ENCODE measurements at regions not wholly inside any gene's neighbourhood (a gene's known extent, or its start where the extent isn't known, plus 50 kb on each side); places are given as distances from the start of the nearest gene placed in this dataset.
"Not testable (repeated sequence)": the region's sequence is repeated elsewhere in the genome, so short reads cannot be mapped to it uniquely, and the experiment has no call there.

- peak; percentile 74 for DNase-seq
These were observed 96.0 kb downstream of the TMEM17 start for GRCh38 chr2:62410015-62410453.

- no peak for DNase-seq
These were observed 96.6 kb downstream of the TMEM17 start for GRCh38 chr2:62409442-62409841.

- no peak for DNase-seq
These were observed 97.7 kb downstream of the TMEM17 start for GRCh38 chr2:62408241-62408677.

GRCh38 chr2:62407838-62408237, 98.2 kb downstream of the TMEM17 start:
- DNase-seq = no peak

- no peak for DNase-seq
These were observed 98.6 kb downstream of the TMEM17 start for GRCh38 chr2:62407401-62407800.

GRCh38 chr2:62406573-62407043, 99.4 kb downstream of the TMEM17 start:
- DNase-seq = no peak

- DNase-seq = no peak
These were observed 101.1 kb downstream of the TMEM17 start for GRCh38 chr2:62404913-62405312.

- DNase-seq = no peak
These were observed 103.8 kb downstream of the TMEM17 start for GRCh38 chr2:62402156-62402555.

GRCh38 chr2:62398356-62398755, 107.6 kb downstream of the TMEM17 start:
- peak; percentile 70 for DNase-seq

GRCh38 chr2:62396880-62397279, 109.1 kb downstream of the TMEM17 start:
- DNase-seq = no peak

GRCh38 chr2:62393293-62393692, 112.7 kb downstream of the TMEM17 start:
- DNase-seq = no peak

- DNase-seq = no peak
These were observed 114.3 kb downstream of the TMEM17 start for GRCh38 chr2:62391696-62392095.

GRCh38 chr2:62386378-62386777, 119.6 kb downstream of the TMEM17 start:
- DNase-seq = not testable (repeated sequence)

GRCh38 chr2:62383846-62384245, 122.1 kb downstream of the TMEM17 start:
- DNase-seq = peak; percentile 63

- DNase-seq = no peak
These were observed 123.2 kb downstream of the TMEM17 start for GRCh38 chr2:62382757-62383156.

GRCh38 chr2:62382122-62382521, 123.9 kb downstream of the TMEM17 start:
- DNase-seq = peak; percentile 49

- DNase-seq = no peak
These were observed 124.3 kb downstream of the TMEM17 start for GRCh38 chr2:62381656-62382055.

- no peak for DNase-seq
These were observed 126.4 kb downstream of the TMEM17 start for GRCh38 chr2:62379566-62379965.

GRCh38 chr2:62375113-62375420, 130.9 kb downstream of the TMEM17 start:
- no peak for DNase-seq

GRCh38 chr2:62374301-62375112, 131.5 kb downstream of the TMEM17 start:
- no peak for DNase-seq

GRCh38 chr2:62372824-62373223, 133.2 kb downstream of the TMEM17 start:
- DNase-seq = no peak

- DNase-seq = no peak
These were observed 135.4 kb downstream of the TMEM17 start for GRCh38 chr2:62370321-62371250.

- peak; percentile 35 for DNase-seq
These were observed 136.3 kb downstream of the TMEM17 start for GRCh38 chr2:62369541-62370202.

Data from hematopoietic multipotent progenitor cell treated with erythropoietin and hydrocortisone succinate and interleukin-3 and kit ligand, for 4 days (in vitro differentiated cells).